Endothelial cell of umbilical vein (primary cell): ENCODE measurements at regions not wholly inside any gene's neighbourhood (a gene's known extent, or its start where the extent isn't known, plus 50 kb on each side); places are given as distances from the start of the nearest gene placed in this dataset.

ENCODE experiments used
- BruUV-seq: library from RNA; stranded (reverse); fragments of 400-500 nt; replicated peaks from 2 replicates; lab custom pipeline; 2021; lab: Mats Ljungman, UMichigan
- CTCF ChIA-PET: fragments of 300-600, 350-600 bp; sonication (Branson Sonifier 250); formaldehyde crosslinking; loops from one replicate; lab custom pipeline; 2021; ENCODE audit warnings: antibody characterized with exemption, inconsistent platforms; lab: Charles Lee
- POLR2A ChIA-PET: fragments of 300-600, 350-600 bp; sonication (Branson Sonifier 250); formaldehyde crosslinking; loops from one replicate; lab custom pipeline; 2021; ENCODE audit warnings: antibody characterized with exemption, inconsistent platforms; lab: Charles Lee
- DNase-seq: peaks from one replicate; pipeline ENCODE4 v3.0.0-alpha.2; 2011; ENCODE audit warnings: low read depth, low spot score
- FAIRE-seq: peaks from 2 replicates; lab custom pipeline; 2011; peaks lifted over from hg19 to GRCh38; lab: Jason Lieb, UNC
- H2AFZ ChIP-seq: 2 replicates; pipeline ENCODE4 v1.6.0; 2012; ENCODE audit warnings: low read depth, low read length, control low read depth, inconsistent platforms
- H3K27ac ChIP-seq: 2 replicates; pipeline ENCODE4 v1.5.1; 2011; ENCODE audit warnings: low read depth, mild to moderate bottlenecking, control low read depth, low read length, moderate library complexity; ENCODE audit not compliant: insufficient read depth
- H3K27me3 ChIP-seq, 2 experiments: 2 replicates each; pipeline versions ENCODE4 v1.6.0 to v1.6.1; 2011; ENCODE audit warnings: low read length in 2 of 2, mixed read lengths in 1 of 2; ENCODE audit not compliant: control insufficient read depth in 2 of 2, insufficient read depth in 2 of 2
- H3K36me3 ChIP-seq, 2 experiments: 2 replicates in 1 of 2; 3 replicates in 1 of 2; pipeline ENCODE4 v1.5.1; 2011; ENCODE audit warnings: low read length in 2 of 2, mild to moderate bottlenecking in 1 of 2, moderate library complexity in 1 of 2; ENCODE audit not compliant: control insufficient read depth in 2 of 2, insufficient read depth in 2 of 2; ENCODE audit errors: extremely low read depth in 1 of 2
- H3K4me1 ChIP-seq: 3 replicates; pipeline ENCODE4 v1.5.1; 2011; ENCODE audit warnings: mild to moderate bottlenecking, low read length; ENCODE audit not compliant: control insufficient read depth, insufficient read depth; ENCODE audit errors: extremely low read depth
- H3K4me2 ChIP-seq: 2 replicates; pipeline ENCODE4 v1.6.1; 2011; ENCODE audit warnings: low read length, control low read depth, mixed read lengths; ENCODE audit not compliant: insufficient read depth
- H3K4me3 ChIP-seq, 3 experiments: fragments of 200-600 bp in 1 of 3; sonication (generic), shearing (Covaris generic) in 1 of 3; replicated peaks in 1 of 3; 2 replicates each; pipeline ENCODE4 v1.5.1; 2011 to 2016; ENCODE audit warnings: control low read depth in 3 of 3, low read length in 3 of 3, mild to moderate bottlenecking in 2 of 3, inconsistent platforms in 1 of 3, low read depth in 1 of 3, moderate library complexity in 1 of 3; ENCODE audit not compliant: insufficient read depth in 1 of 3
- H3K79me2 ChIP-seq: 2 replicates; pipeline ENCODE4 v1.6.0; 2012; ENCODE audit warnings: low read length, inconsistent platforms; ENCODE audit not compliant: control insufficient read depth, insufficient read depth
- H3K9ac ChIP-seq: replicated peaks from 2 replicates; pipeline ENCODE3; 2011; ENCODE audit warnings: low read length, control low read depth; ENCODE audit not compliant: insufficient read depth; ENCODE audit errors: extremely low read depth
- H3K9me1 ChIP-seq: replicated peaks from 3 replicates; pipeline ENCODE4 v1.6.0; 2011; ENCODE audit warnings: mild to moderate bottlenecking, low read length; ENCODE audit not compliant: control insufficient read depth, insufficient read depth; ENCODE audit errors: extremely low read depth
- H3K9me3 ChIP-seq: replicated peaks from 2 replicates; pipeline ENCODE4 v1.5.1; 2012; ENCODE audit warnings: low read length, inconsistent platforms; ENCODE audit not compliant: control insufficient read depth, insufficient read depth
- H4K20me1 ChIP-seq: replicated peaks from 2 replicates; pipeline ENCODE3; 2011; ENCODE audit warnings: mild to moderate bottlenecking, low read length; ENCODE audit not compliant: control insufficient read depth, insufficient read depth; ENCODE audit errors: extremely low read depth
- CTCF ChIP-seq, 2 donors: IDR thresholded peaks; 1 replicate in 1 of 2; 2 replicates in 1 of 2; pipeline ENCODE4 v1.5.1; 2011; ENCODE audit warnings: low read length in 2 of 2, mild to moderate bottlenecking in 2 of 2, moderate library complexity in 2 of 2, control low read depth in 1 of 2, inconsistent platforms in 1 of 2, low read depth in 1 of 2; ENCODE audit not compliant: insufficient read depth in 1 of 2; ENCODE audit errors: extremely low read depth in 1 of 2
- EZH2 ChIP-seq: IDR thresholded peaks from 2 replicates; pipeline ENCODE4 v1.6.1; 2012; ENCODE audit warnings: borderline replicate concordance, low read depth, mild to moderate bottlenecking, moderate library complexity, low read length, inconsistent platforms; ENCODE audit not compliant: severe bottlenecking
- FOS ChIP-seq: IDR thresholded peaks from 2 replicates; pipeline ENCODE4 v1.6.1; 2011; ENCODE audit warnings: mild to moderate bottlenecking, low read length, moderate library complexity, borderline replicate concordance; ENCODE audit not compliant: insufficient read depth
- GATA2 ChIP-seq: IDR thresholded peaks from 2 replicates; pipeline ENCODE4 v1.7.0; 2011; ENCODE audit warnings: low read depth, mild to moderate bottlenecking, moderate library complexity, mixed read lengths, low read length; ENCODE audit not compliant: insufficient read length, insufficient read depth
- JUN ChIP-seq: IDR thresholded peaks from 2 replicates; pipeline ENCODE4 v1.6.1; 2011; ENCODE audit warnings: borderline replicate concordance, low read depth; ENCODE audit not compliant: insufficient read length, insufficient read depth
- MAX ChIP-seq: IDR thresholded peaks from 2 replicates; pipeline ENCODE4 v1.6.1; 2011; ENCODE audit not compliant: insufficient read depth, insufficient read length
- MYC ChIP-seq: IDR thresholded peaks from one replicate; pipeline ENCODE4 v1.6.1; 2011; ENCODE audit warnings: mild to moderate bottlenecking, low read depth, low read length
- POLR2A ChIP-seq: IDR thresholded peaks from 2 replicates; pipeline ENCODE4 v1.6.1; 2012; ENCODE audit warnings: low read depth, mild to moderate bottlenecking, control low read depth, low read length
- POLR2AphosphoS5 ChIP-seq: IDR thresholded peaks from 2 replicates; pipeline ENCODE4 v1.6.1; 2012; ENCODE audit warnings: low read depth, mild to moderate bottlenecking, control low read depth, low read length, moderate library complexity; ENCODE audit not compliant: insufficient read depth
- dilution Hi-C: fragments of 300-500 bp; cut with MboI; formaldehyde crosslinking; loops from one replicate; pipeline ENCODE4 v1.15.0; 2019; ENCODE audit warnings: low sequenced_read_pairs; ENCODE audit not compliant: extremely low pct_ligation_motif_present
- intact Hi-C: fragments of 100-400 bp; cut with micrococcal nuclease; formaldehyde crosslinking; loops from one replicate; pipeline ENCODE4 v1.10.0; 2022

- FAIRE-seq: no peak
These were observed 63.1 kb upstream of the BOC start for GRCh38 chr3:113148284-113148683.

More at GRCh38 chr3:113148284-113148683, 63.1 kb upstream of the BOC start:
- H3K27me3 ChIP-seq: peaks cover 2 to 5% of the 10 kb centered on the region in 2 experiments
- intact Hi-C loops: no loop called here
- dilution Hi-C loops: no loop called here
- ChIA-PET POLR2A (no interaction called here), CTCF (interaction anchor here (1.1 to 1.8 kb wide), 2 partner anchors 12 to 140 kb away, joined by 4 to 6 read pairs; no protein-coding TSS in a partner anchor)
- H3K9ac ChIP-seq: no peak overlapping the region
- TF ChIP-seq EZH2 (no peak), MYC (no peak), CTCF (IDR thresholded peaks at IDR 0.05; ENCODE audit: extremely low read depth in 1 of 2, insufficient read depth in 1 of 2, low read depth in 1 of 2, low read length in 2 of 2) (no peak), POLR2A (no peak), MAX (no peak), FOS (no peak), POLR2AphosphoS5 (no peak), JUN (no peak), GATA2 (no peak)
- no peak for DNase-seq
- H3K27ac ChIP-seq: no peak overlapping the region
- no peaks in the 10 kb centered on the region for H4K20me1 ChIP-seq
- H3K9me1 ChIP-seq: no peaks in the 10 kb centered on the region
- H3K9me3 ChIP-seq: no peaks in the 10 kb centered on the region
- no peak overlapping the region for H2AFZ ChIP-seq
- H3K36me3 ChIP-seq: no peaks in the 10 kb centered on the region
- BruUV-seq: no TSS peak
- no peak overlapping the region for H3K4me3 ChIP-seq
- H3K79me2 ChIP-seq: no peaks in the 10 kb centered on the region
- no peak overlapping the region for H3K4me2 ChIP-seq
- no peaks in the 10 kb centered on the region for H3K4me1 ChIP-seq
